ENCODE measurements at regions not wholly inside any gene's neighbourhood (a gene's known extent, or its start where the extent isn't known, plus 50 kb on each side); places are given as distances from the start of the nearest gene placed in this dataset.

DNA sequence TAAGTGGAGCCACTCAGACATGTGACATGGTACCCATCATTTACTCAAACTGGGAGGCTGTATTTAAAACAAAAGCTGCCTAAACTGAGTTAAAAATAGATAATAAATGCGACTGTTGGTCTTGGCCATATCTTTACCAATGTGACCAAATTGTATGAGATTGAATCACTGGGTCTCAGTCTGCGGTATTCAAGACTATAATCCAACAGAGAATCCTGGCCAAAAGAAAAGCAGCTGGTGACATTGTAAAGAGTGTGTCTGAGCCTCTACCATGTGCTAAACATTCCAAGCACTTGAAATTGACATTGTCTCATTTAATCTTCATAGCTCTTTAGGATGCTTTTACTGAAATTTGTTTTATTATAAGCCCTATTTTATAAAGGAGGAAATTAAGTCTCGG is 282.6 kb downstream of the ZNF608 start:
- DNase-seq (ENCODE audit: low read depth in 2 of 2) = no peak

DNA sequence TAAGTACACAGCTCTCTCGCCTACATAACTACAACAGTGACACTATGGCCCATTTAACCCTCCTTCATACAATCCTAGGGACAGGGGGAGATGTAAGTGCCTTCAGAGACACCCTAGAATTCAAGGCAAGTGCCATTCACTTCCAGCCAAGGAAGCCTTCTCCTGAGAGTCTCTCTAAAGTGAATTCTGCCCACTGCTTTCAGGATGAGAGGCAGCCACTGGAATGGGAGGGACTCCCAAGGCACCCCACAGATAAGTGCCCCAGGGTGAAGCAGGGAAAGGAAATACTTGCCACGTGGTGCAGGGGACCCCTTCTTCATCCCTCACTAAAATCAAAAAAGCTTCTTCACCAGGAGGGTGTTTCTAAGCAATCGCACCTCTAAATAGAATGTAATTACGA is 283.7 kb downstream of the ZNF608 start:
- DNase-seq (ENCODE audit: low read depth in 2 of 2) = no peak

DNA sequence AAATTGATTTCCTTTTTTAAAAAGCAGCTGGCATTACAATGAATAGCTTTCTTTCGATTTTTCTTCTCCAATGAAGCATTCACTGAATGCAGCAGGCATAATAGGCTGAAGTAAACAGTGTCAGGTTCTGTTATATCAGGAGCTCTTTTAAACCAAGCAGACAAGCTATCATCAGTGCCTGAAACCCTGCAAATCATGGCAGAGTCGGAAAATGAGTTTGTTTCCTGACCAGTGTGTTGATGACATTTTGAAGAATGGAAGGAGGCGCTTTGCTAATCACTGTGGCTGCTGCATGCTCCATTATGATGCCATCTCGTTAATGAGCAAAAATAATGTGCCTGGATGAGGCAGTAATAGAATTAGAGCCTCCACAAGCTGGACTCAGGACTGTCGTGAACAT is 284.5 kb downstream of the ZNF608 start:
- no peak for DNase-seq (ENCODE audit: low read depth in 2 of 2)

DNA sequence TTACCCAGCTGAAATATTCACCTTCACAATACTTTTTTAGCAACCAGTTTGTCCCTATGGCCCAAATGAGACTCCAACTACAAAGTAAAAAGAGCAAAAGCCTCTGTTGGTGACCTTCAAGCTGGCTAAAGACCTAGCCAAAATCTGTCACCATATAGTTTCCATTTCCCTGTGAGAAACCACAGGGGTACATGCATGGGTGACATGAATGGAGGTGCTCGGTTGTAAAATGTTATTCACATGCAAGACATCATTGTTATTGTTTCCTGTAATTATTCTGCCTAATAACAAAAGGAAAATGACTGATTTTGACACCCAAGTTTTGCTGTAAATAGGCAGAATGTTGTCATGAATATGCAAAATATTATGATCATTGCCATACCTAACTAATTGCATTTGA is 285.3 kb downstream of the ZNF608 start:
- DNase-seq (ENCODE audit: low read depth in 2 of 2) = no peak

DNA sequence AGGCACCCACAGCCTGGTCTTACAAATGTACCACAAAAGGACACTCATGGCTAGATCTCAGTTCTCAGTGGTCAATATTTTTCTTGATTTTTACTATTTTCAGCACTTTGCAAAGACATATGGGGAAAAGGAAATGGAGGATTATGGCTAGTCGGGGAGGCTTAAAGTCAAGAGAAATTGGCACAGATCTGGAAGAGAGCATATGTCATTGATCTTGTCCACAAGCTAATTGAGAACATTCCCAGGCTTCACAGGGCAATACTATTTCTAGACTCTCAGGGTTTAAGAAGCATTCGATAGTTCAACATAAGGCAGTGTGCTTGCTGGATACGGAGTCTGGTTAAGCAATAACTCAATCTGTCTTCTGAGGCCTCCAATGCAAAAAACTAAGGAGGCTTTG is 285.8 kb downstream of the ZNF608 start:
- DNase-seq (ENCODE audit: low read depth in 2 of 2) = peak; percentile 36 to 42

DNA sequence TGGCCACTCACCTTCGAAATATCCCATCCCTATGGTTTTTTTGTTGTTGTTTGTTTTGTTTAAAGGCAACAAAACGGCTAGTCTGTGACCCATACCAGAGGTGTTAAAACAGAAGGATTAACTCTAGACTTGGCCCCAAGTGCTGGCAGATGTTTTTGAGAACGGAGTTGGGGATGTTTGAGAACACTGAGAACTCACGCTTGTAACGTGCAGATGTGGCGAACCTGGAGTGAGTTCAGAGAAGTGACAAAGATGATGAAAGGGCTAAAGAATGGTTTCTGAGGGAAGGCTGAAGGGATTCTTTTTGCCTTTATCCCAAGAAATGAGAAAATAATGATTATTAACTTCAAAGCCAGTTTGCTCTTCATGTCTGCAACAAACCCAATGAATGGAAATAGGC is 286.5 kb downstream of the ZNF608 start:
- DNase-seq (ENCODE audit: low read depth in 2 of 2) = no peak

DNA sequence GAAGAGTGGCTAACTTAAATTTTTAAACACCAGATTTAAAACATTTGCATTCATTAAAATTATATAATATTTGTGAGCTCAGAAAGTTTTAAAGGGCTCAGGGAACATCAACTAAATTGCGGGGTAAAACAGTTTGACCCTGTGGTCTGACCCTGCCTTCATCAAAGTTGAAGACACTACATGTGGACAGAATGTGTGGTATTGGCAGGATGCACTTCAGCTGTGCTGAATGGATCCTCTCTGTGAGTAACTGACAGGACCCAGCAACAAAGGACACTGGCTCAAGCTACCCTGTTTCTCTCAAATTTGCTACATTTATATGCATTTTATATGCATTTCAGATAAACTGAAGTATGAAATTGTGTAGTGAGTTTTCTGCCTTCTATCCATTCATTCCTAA is 288.5 kb downstream of the ZNF608 start:
- DNase-seq (ENCODE audit: low read depth in 2 of 2) = no peak

DNA sequence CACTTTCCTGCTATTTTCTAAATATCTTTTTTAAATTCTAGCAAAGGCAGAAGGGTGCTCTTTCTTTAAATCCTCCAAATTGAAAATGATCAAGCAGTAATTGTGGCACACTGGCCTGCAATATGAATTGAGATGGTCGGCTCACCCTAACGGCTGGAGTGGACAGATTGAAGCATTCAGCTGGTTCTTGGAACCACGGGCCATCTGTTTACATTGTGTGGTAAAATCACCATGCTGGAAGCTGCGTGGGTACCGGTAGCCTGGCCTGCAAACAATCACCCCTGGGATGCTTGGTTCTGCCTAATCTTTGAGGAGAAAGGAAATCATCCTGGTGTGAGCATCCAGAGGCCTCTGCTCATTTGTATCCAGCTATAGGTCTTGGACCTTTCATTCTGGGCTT is 289.3 kb downstream of the ZNF608 start:
- no peak for DNase-seq (ENCODE audit: low read depth in 2 of 2)

DNA sequence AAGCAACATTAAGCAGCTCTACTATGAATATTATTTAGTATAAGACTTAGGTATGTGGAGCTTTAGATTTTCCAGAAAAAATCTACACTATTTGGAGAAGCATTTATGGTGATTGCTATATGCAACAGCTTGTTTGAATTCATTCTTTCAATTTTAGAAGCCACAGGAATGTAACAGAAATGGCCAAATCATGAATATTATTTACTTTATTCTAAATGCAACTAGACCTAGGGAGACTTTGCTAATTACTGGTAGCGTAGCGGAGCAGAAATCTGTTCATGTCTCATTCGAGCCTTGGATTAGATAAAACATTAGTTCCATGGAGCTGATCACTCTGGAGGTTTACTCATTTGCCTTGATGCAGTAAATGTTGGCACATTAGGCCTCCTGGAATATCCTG is 290.2 kb downstream of the ZNF608 start:
- peak; percentile 76 to 78 for DNase-seq (ENCODE audit: low read depth in 2 of 2)

DNA sequence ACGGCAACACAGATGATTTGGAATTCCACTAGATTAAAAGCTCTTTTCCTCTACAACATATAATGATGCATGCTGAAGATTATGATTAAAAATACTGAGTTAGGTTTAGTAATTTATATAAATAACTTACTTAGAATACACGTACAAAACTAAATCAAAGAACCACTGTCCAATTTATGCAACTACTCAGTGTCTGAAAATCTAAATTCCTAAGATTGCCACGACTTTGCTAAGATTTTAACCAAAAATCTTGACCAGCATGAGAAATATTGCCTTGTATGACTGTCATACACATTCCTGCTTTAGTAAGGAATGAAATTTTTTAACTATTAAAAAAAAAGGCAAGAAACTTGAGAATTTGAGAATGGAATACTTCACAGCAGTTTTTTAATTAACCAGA is 292.4 kb downstream of the ZNF608 start:
- DNase-seq (ENCODE audit: low read depth in 2 of 2) = no peak

DNA sequence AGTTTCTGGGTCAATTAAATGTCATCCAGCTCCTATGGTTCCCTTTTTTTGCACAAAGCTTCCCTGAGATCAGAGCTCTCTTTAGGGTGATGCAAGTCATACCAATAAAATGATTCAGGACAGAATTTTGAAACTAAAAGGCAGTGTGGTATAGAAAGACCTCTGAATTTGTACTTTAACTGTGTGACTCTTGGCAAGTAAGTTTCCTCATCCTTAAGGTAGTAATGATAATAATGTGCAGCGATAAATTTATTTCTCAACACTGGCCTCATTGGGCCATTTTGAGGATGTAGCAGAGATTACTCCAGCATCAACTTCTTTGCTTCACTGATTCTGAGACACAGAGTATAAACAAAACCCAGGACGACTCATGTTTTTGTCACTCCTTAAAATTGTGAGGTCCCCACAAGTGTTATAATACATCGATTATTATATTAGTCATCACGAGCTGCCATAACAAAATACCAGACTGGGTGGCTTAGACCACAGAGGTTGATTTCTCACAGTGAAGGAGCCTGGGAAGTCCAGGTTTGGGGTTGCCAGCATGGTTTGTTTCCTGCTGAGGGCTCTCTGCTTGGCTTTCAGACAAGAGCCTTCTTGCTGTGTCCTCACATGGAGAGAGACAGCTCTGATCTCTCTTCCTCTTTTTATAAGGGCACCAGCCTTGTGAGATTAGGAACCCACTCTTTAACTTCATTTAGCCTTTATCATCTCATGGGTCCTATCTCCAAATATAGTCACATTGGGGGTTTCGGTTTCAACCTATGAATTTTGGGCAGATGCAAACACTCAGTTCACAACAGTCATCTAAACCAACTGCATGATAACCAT is 293.0 kb downstream of the ZNF608 start:
- peak; percentile 60 to 69 for DNase-seq (ENCODE audit: low read depth in 2 of 2)

DNA sequence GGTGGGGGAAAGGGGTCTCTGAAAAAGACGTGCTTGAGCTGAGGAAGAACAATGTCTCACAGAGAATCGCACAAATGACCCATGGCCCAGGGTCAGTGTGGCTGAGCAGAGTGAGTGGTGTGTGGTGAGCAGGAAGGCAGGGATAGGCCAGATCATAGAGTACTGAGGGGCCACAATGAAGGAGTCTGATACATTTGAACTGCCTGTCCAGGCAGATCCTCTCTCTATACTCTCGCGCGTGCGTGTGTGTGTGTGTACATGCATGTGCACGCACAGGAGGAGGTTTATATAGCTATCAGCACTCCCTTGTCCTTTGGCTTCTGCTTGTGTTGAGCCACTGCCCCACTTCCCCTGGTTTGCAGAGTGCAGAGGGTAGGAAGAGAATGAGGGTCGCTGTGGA is 294.0 kb downstream of the ZNF608 start:
- DNase-seq (ENCODE audit: low read depth in 2 of 2) = no peak

DNA sequence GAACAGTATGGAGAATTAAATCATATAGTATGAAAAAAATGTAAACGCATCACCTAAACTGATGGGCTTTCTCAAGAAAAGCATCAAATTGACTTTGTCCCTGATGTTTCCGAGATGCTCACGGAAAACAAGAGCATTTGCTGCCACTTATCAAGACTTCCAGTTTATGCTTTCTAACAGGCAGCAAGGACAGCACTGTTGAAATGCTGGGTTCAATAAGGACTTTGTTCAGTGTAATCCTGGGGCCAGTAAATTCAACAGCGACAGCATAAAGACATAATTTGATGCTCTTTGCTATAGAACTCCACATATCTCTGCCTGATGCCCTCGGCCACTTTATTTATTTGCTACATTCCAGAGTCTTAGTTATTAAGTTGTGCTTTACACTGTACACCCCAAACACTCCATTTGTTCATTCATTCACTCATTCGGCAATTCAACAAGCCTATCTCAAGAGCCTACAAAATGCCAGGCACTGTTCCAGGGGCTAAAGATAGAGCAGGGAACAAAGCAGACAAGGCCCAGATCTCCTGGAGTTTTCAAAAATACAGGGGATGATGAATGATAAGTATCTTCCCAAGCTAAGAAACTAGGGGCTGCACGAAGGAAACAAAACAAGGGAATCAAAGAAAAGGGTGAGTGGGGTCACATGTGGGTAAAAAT is 294.6 kb downstream of the ZNF608 start:
- no peak for DNase-seq (ENCODE audit: low read depth in 2 of 2)

DNA sequence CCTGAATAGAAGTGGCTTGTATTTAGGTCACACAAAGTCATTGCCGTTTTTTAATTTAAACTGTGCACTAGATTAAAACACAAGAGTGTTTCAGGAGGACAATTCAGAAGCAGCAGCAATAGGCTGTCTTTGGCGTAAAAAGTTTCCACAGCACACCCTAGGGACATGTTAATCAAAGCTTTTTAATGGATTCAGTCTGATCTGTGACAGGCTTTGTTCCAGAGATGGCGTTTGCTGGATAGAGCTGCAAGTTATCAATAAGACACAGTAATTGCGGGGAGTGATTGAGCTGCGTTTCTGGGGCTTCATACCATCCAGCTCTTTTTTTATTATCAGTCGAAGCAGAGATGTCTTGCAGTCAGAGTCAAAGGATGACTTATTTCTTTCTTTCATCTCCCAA is 300.3 kb downstream of the ZNF608 start:
- no peak for DNase-seq (ENCODE audit: low read depth in 2 of 2)

DNA sequence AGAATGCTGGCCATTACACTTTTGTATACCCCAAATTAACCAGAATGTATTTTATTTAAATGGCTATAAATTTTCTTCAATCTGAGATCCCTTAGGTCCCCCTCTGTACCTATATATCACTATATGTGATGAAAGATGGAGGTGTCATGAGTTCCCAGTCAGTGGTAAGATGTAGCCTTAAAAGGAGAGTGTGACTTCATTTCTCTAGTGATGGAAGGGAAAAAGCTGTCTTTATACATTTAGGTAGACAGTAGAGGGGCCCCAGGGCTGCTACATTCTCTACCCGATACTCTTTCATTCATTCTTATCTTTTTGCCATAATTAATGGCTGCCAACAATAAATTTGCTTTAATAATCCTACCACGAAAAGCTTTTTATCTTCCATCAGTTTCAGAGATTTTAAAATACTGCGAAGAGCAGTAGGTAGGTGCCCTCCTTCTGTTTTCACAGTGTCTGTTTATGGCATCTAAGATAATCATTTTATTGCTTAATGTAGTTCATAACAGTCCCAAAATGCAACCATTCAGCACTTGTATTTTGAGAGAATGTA is 301.3 kb downstream of the ZNF608 start:
- no peak for DNase-seq (ENCODE audit: low read depth in 2 of 2)

DNA sequence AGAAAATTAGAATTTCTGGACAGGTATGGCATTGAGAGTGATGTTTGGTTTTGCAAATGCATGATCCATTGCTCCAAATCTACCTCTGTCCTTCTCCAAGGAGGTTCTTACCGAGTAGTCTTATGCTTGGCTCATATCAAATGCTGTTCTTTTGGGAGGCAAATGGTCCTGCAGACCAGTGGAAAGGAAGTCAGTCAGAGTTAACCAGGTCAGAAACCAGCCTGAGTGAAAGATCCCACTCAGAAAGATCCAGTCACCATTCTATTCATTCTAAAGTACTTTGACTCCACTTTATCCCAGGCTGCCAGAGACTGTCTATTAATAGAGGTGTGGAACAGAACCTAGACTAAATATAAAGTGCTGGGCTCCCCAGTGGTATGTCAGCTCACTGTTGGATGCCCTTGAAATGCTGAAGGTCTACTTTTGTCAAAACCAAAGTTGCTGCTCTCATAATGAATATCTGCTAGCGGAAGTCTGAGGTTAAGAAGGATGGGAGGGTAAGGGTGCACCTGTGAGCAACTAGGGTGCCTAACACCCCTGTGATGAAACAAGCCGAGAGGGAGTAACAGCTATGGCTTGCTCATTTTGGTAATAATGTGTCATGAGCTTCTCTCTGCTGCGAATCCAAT is 302.2 kb downstream of the ZNF608 start:
- DNase-seq (ENCODE audit: low read depth in 2 of 2) = no peak

DNA sequence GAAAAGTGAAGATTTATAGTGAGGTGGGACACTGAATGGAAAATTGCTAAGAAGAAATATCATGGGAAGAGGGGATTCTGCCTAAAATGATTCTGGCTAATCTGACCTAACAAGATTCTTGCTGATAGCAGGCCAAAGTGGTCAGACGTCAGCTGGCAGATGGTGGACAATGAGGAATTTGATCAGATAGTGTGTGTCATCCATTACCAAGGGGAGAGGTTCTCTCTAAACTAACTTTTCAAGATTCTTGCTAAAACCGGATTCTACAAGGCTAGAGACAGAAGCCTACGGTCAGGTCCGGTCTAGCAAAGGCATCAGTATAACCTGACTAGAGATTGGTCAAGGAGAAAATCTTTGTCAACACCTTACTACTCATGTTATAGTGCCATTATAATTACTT is 306.0 kb downstream of the ZNF608 start:
- DNase-seq (ENCODE audit: low read depth in 2 of 2) = no peak

DNA sequence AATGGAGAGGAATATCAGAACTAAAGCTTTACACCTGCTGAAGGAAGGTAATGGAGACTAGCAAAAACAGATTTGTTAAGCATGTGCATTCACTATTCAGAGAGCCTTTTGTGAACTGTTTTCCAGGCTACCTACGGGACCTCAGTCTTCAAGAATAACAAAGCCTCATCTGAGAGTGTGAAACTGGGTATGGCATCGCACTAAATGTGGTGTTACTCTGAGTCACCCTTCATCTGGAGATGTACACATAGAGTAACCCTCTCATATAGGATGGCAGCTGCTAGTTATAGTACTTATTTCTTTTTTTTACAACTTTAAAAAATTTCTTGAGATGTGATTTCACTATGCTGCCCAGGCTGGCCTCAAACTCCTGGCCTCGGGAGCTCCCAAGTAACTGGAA is 306.8 kb downstream of the ZNF608 start:
- DNase-seq (ENCODE audit: low read depth in 2 of 2) = no peak

DNA sequence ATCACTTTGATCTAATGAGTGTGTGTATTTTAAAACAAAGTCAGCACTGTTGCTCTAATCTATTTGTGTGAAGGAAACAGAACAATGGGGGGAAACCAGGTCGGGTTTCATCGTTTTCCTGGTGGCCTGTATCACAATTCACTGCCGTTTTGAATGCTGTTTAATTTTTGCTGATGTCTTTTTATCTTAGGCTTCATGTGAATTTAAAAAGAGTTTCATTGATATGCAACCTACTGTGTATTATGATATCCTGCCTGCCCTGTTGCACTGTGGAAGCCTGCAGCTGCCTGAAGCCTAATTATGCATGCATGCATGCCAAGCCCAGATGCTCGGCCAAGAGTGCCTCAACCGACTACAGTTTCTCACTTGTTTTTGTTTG is 307.5 kb downstream of the ZNF608 start:
- no peak for DNase-seq (ENCODE audit: low read depth in 2 of 2)

DNA sequence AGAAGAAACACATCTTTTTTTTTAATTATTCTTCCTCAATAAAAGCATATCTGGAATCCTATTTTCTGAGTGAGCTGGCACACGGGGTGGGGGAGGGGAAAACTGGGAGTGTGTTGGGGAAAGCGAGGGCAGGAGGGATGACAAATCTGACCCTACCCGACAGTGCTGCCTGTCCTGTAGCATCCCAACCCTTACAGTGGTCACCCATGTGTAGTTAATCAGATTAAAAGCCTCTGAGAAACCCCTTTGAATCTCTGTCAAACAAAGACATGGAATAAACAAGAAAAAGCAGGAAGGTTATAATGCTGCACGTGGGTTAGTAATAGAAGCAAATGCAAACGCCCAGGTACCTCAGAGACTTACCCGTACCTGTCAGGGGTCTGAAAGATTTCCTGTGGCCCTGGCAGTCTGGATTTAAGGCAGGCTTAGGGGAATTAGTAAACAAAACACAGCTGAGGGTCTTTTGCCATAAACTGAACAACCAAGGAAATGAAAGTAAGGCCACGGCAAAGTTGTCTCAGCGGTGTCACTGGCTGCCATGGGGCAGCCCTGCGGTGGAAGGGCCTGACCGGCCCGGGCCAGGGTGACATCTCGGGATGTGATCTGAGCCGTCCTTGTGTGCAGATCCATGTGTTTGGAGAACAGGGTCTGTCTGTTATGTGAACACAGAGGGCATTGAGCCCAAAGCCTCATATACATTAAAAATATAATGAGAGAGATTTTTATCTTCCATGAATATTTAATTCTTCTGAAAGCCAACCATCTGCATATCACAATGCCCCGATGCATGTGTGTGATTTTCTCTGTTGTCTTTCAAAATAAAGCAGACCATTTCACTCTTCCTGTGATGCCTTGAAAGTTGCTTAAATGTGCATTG is 308.2 kb downstream of the ZNF608 start:
- no peak for DNase-seq (ENCODE audit: low read depth in 2 of 2)

DNA sequence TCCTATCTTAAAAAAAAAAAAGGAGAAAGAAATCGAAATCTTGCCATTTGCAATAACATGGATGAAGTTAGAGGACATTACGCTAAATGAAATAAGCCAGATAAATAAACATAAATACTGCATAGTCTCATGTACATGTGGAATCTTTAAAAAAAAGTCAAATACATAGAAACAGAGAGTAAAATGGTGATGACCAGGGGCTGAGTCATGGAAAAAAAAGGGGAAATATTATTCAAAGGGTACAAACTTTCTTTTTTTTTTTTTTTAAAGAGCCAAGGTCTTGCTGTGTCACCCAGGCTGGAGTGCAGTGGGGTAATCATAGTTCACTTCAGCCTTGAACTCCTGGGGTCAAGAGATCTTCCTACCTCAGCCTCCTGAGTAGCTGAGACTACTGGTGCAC is 310.1 kb downstream of the ZNF608 start:
- DNase-seq (ENCODE audit: low read depth in 2 of 2) = no peak

DNA sequence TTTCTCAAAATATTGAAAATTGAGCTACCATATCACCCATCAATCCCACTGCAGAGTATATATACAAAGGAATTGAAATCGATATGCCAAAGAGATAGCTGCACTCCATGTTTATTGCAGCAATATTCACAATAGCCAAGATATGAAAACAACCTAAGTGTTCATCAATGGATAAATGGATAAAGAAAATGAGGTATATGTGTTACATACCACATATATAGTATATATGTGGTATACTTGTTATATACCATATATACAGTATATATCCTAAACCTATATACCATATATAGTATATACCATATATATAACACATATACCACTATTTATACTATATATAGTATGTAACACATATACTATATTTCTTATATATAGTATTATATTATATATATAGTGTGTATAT is 313.3 kb downstream of the ZNF608 start:
- DNase-seq (ENCODE audit: low read depth in 2 of 2) = no peak

All from fibroblast of skin of left quadriceps (primary cell).